OCI-LY7 (cell line): ENCODE measurements at regions not wholly inside any gene's neighbourhood (a gene's known extent, or its start where the extent isn't known, plus 50 kb on each side); places are given as distances from the start of the nearest gene placed in this dataset.

Source experiments
- BruUV-seq: library from RNA; stranded (reverse); fragments of 400-500 nt; replicated peaks from 2 replicates; lab custom pipeline; 2021; lab: Mats Ljungman, UMichigan
- CTCF ChIA-PET: fragments of 300-600 bp; sonication (Branson Sonifier 250); formaldehyde crosslinking; loops from one replicate; lab custom pipeline; 2022; ENCODE audit warnings: antibody characterized with exemption; ENCODE audit not compliant: unreplicated experiment; lab: Charles Lee
- POLR2A ChIA-PET: fragments of 300-600 bp; sonication (Branson Sonifier 250); formaldehyde crosslinking; loops from one replicate; lab custom pipeline; 2022; ENCODE audit warnings: antibody characterized with exemption; lab: Charles Lee
- DNase-seq: peaks from one replicate; pipeline ENCODE4 v3.0.0-alpha.2; 2015; ENCODE audit warnings: low spot score
- H2AFZ ChIP-seq: fragments of 200-600 bp; sonication (generic), shearing (Covaris generic); 2 replicates; pipeline ENCODE4 v1.6.1; 2014; ENCODE audit warnings: mild to moderate bottlenecking, antibody characterized with exemption, low read length, moderate library complexity
- H3K27ac ChIP-seq: fragments of 200-600 bp; sonication (generic); 2 replicates; pipeline ENCODE4 v1.5.1; 2014; ENCODE audit warnings: mixed run types, low read depth, mild to moderate bottlenecking, moderate library complexity, low read length, inconsistent platforms; ENCODE audit not compliant: poor library complexity, severe bottlenecking
- H3K36me3 ChIP-seq: fragments of 200-600 bp; sonication (generic); 2 replicates; pipeline ENCODE4 v1.6.1; 2014; ENCODE audit warnings: mild to moderate bottlenecking, antibody characterized with exemption, low read length, moderate library complexity, mixed read lengths; ENCODE audit not compliant: insufficient read depth
- H3K4me1 ChIP-seq: fragments of 200-600 bp; sonication (generic); 2 replicates; pipeline ENCODE4 v1.5.1; 2014; ENCODE audit warnings: mild to moderate bottlenecking, low read length; ENCODE audit not compliant: insufficient read depth, poor library complexity, severe bottlenecking
- H3K4me2 ChIP-seq: fragments of 200-600 bp; sonication (generic); 2 replicates; pipeline ENCODE4 v1.6.1; 2014; ENCODE audit warnings: mild to moderate bottlenecking, low read length
- H3K4me3 ChIP-seq: fragments of 200-600 bp; sonication (generic); 2 replicates; pipeline ENCODE4 v1.5.1; 2014; ENCODE audit warnings: mild to moderate bottlenecking, low read depth, low read length; ENCODE audit not compliant: poor library complexity, severe bottlenecking
- H3K79me2 ChIP-seq: fragments of 200-600 bp; sonication (generic); 2 replicates; pipeline ENCODE4 v1.6.1; 2016; ENCODE audit warnings: low read depth, mild to moderate bottlenecking, low read length, moderate library complexity, mixed read lengths; ENCODE audit not compliant: insufficient read depth
- H3K9me2 ChIP-seq: fragments of 200-600 bp; sonication (generic); 2 replicates; pipeline ENCODE4 v1.6.1; 2016; ENCODE audit warnings: mild to moderate bottlenecking, low read length, mixed read lengths; ENCODE audit not compliant: insufficient read depth
- H3K9me3 ChIP-seq: fragments of 200-600 bp; sonication (generic); 2 replicates; pipeline ENCODE4 v1.6.1; 2014; ENCODE audit warnings: mild to moderate bottlenecking, mixed run types, low read length, mixed read lengths
- H4K20me1 ChIP-seq: fragments of 200-600 bp; sonication (generic); 2 replicates; pipeline ENCODE4 v1.6.1; 2014; ENCODE audit warnings: mild to moderate bottlenecking, antibody characterized with exemption, low read length, moderate library complexity, mixed read lengths; ENCODE audit not compliant: insufficient read depth
- CTCF ChIP-seq: fragments of 200-600 bp; sonication (generic); conservative IDR thresholded peaks from 2 replicates; pipeline ENCODE4 v1.5.1; 2014; ENCODE audit warnings: mild to moderate bottlenecking, antibody characterized with exemption, low read length, moderate library complexity, mixed read lengths
- EZH2phosphoT487 ChIP-seq: fragments of 200-600 bp; sonication (generic); IDR thresholded peaks from 2 replicates; pipeline ENCODE4 v1.6.1; 2018; ENCODE audit warnings: low read depth, borderline replicate concordance, mild to moderate bottlenecking, mixed run types, antibody characterized with exemption, low read length, moderate library complexity, mixed read lengths
- intact Hi-C: fragments of 100-400 bp; cut with micrococcal nuclease; formaldehyde crosslinking; loops from one replicate; pipeline ENCODE4 v1.10.0; 2022; ENCODE audit not compliant: unreplicated experiment

DNA sequence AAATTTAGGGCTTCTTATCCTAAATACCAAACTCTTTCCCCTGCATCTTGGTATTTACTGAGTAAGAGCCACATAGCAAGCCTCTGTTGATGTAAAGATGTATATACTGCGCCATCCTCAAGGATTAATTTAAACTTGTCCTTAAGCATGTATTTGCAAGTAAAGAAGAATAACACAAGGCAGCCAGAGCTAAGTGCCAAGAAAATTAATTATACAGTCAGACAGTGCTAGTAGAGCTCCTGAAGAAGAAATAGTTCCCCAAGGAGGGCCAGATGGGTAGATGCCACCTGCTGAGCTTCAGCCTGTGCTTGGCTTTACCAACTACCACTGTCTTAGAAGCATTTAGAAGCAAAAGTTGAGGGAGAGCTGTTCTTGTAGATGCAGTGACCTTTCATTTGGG, 470.0 kb downstream of the BUD13 start:
- DNase-seq, result no peak
- Histone ChIP-seq H3K9me3 (no peaks in the 10 kb centered on the region), H3K4me3 (no peak overlapping the region), H3K4me1 (no peaks in the 10 kb centered on the region), H3K79me2 (no peaks in the 10 kb centered on the region), H3K9me2 (no peaks in the 10 kb centered on the region), H3K4me2 (no peak overlapping the region), H4K20me1 (no peaks in the 10 kb centered on the region), H3K27ac (no peak overlapping the region), H3K36me3 (no peaks in the 10 kb centered on the region), H2AFZ (no peak overlapping the region)
- ChIA-PET POLR2A (no interaction called here), CTCF (no interaction called here)
- no peak for TF ChIP-seq EZH2phosphoT487
- TF ChIP-seq CTCF, result no peak
- intact Hi-C loops, result no loop called here
- no TSS peak for BruUV-seq

- TF ChIP-seq EZH2phosphoT487, result no peak
- TF ChIP-seq CTCF, result no peak
- DNase-seq, result no peak
- H3K4me2 ChIP-seq, result no peak overlapping the region
- POLR2A ChIA-PET, result interaction anchor here (0.6 kb wide), 1 partner anchor 641 kb away, joined by 3 read pairs; no protein-coding TSS in a partner anchor
- intact Hi-C loops, result no loop called here
- no peak overlapping the region for H3K27ac ChIP-seq
- H3K9me2 ChIP-seq, result no peaks in the 10 kb centered on the region
- no peak overlapping the region for H3K4me3 ChIP-seq
- H4K20me1 ChIP-seq, result no peaks in the 10 kb centered on the region
- no peak overlapping the region for H2AFZ ChIP-seq
- H3K9me3 ChIP-seq, result no peaks in the 10 kb centered on the region
- H3K36me3 ChIP-seq, result no peaks in the 10 kb centered on the region
- no peaks in the 10 kb centered on the region for H3K79me2 ChIP-seq
- no peaks in the 10 kb centered on the region for H3K4me1 ChIP-seq
- BruUV-seq, result no TSS peak
- CTCF ChIA-PET, result no interaction called here
These were observed 471.6 kb downstream of the BUD13 start for GRCh38 chr11:116301141-116301540.

DNA sequence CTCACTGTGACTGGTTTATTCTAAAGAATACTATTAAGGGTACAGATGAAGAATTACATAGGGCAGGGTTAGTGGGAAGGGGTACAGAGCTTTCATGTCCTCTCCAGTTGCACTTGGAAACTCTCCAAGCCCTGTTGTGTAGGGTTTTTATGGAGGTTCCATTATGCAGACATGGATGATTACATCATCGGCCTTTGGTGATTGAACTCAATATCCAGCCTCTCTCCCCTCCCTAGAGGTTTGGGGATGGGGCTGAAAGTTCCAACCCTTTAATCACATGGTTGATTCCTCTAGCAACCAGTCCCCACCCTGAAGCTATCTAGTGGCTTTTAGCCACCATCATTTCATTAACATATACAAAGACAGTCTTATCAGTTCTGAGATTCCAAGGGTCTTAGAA, 472.6 kb downstream of the BUD13 start:
- DNase-seq, result no peak
- no TSS peak for BruUV-seq
- Histone ChIP-seq H3K27ac (no peak overlapping the region), H3K4me2 (no peak overlapping the region), H3K36me3 (no peaks in the 10 kb centered on the region), H3K9me3 (no peaks in the 10 kb centered on the region), H2AFZ (no peak overlapping the region), H3K4me1 (no peaks in the 10 kb centered on the region), H3K4me3 (no peak overlapping the region), H3K79me2 (no peaks in the 10 kb centered on the region), H4K20me1 (no peaks in the 10 kb centered on the region), H3K9me2 (no peaks in the 10 kb centered on the region)
- TF ChIP-seq EZH2phosphoT487, result no peak
- no peak for TF ChIP-seq CTCF
- POLR2A ChIA-PET, result no interaction called here
- CTCF ChIA-PET, result no interaction called here
- intact Hi-C loops, result no loop called here
